G401 (cell line): ENCODE measurements at regions not wholly inside any gene's neighbourhood (a gene's known extent, or its start where the extent isn't known, plus 50 kb on each side); places are given as distances from the start of the nearest gene placed in this dataset.

Source experiments
- DNase-seq: peaks from one replicate; pipeline ENCODE4 v3.0.0-alpha.2; 2015; ENCODE audit warnings: low spot score
- in situ Hi-C: cut with HindIII; loops from 2 replicates; pipeline ENCODE4 v1.10.0; 2016; ENCODE audit warnings: low sequenced_read_pairs, mixed read lengths

- in situ Hi-C loops, result no loop called here
- no peak for DNase-seq
These were observed 71.3 kb downstream of the SCG2 start for GRCh38 chr2:223530811-223531210.

GRCh38 chr2:223532161-223532560 lies 70.0 kb downstream of the SCG2 start:
- in situ Hi-C loops, result no loop called here
- no peak for DNase-seq

- in situ Hi-C loops, result no loop called here
- no peak for DNase-seq
These were observed 69.4 kb downstream of the SCG2 start for GRCh38 chr2:223532712-223533111.

GRCh38 chr2:223536546-223536945 lies 65.6 kb downstream of the SCG2 start:
- DNase-seq, result no peak
- in situ Hi-C loops, result no loop called here

- DNase-seq, result no peak
- in situ Hi-C loops, result no loop called here
These were observed 65.0 kb downstream of the SCG2 start for GRCh38 chr2:223537115-223537514.

GRCh38 chr2:223537651-223538601 lies 64.2 kb downstream of the SCG2 start:
- no peak for DNase-seq
- in situ Hi-C loops, result no loop called here

GRCh38 chr2:223538920-223539440 lies 63.2 kb downstream of the SCG2 start:
- in situ Hi-C loops, result no loop called here
- DNase-seq, result no peak

GRCh38 chr2:223541546-223541945 lies 60.6 kb downstream of the SCG2 start:
- in situ Hi-C loops, result no loop called here
- DNase-seq, result no peak

- in situ Hi-C loops, result no loop called here
- no peak for DNase-seq
These were observed 59.7 kb downstream of the SCG2 start for GRCh38 chr2:223542501-223542900.

GRCh38 chr2:223545406-223545805 lies 56.8 kb downstream of the SCG2 start:
- DNase-seq, result no peak
- in situ Hi-C loops, result no loop called here

- in situ Hi-C loops, result no loop called here
- DNase-seq, result no peak
These were observed 56.3 kb downstream of the SCG2 start for GRCh38 chr2:223545830-223546229.
